Activated naive CD8-positive, alpha-beta T cell treated with anti-CD3 and anti-CD28 coated beads for 36 hours (primary cell): ENCODE measurements at regions not wholly inside any gene's neighbourhood (a gene's known extent, or its start where the extent isn't known, plus 50 kb on each side); places are given as distances from the start of the nearest gene placed in this dataset.
"Not testable (repeated sequence)": the region's sequence is repeated elsewhere in the genome, so short reads cannot be mapped to it uniquely, and the experiment has no call there.

ENCODE experiments used
- DNase-seq: peaks from one replicate; pipeline ENCODE4 v3.0.0; 2021
- H3K27ac Mint-ChIP-seq: one replicate; pipeline ENCODE4 v1.8.0; 2022; ENCODE audit warnings: mild to moderate bottlenecking, moderate library complexity, mixed read lengths
- H3K27me3 Mint-ChIP-seq: one replicate; pipeline ENCODE4 v1.8.0; 2022; ENCODE audit warnings: mild to moderate bottlenecking, mixed read lengths
- H3K36me3 Mint-ChIP-seq: one replicate; pipeline ENCODE4 v1.8.0; 2021; ENCODE audit warnings: mild to moderate bottlenecking, mixed read lengths
- H3K4me1 Mint-ChIP-seq: one replicate; pipeline ENCODE4 v1.8.0; 2021; ENCODE audit warnings: mixed read lengths
- H3K4me3 Mint-ChIP-seq: one replicate; pipeline ENCODE4 v1.8.0; 2022; ENCODE audit warnings: mild to moderate bottlenecking, moderate library complexity, mixed read lengths
- H3K9me3 Mint-ChIP-seq: one replicate; pipeline ENCODE4 v1.8.0; 2022; ENCODE audit warnings: mixed read lengths

- Mint-ChIP-seq H3K27me3 (no peaks in the 10 kb centered on the region), H3K4me3 (no peak overlapping the region), H3K9me3 (no peaks in the 10 kb centered on the region), H3K27ac (no peak overlapping the region), H3K36me3 (no peaks in the 10 kb centered on the region), H3K4me1 (no peaks in the 10 kb centered on the region)
- DNase-seq = no peak
Observed at GRCh38 chr15:96959501-96959900, 629.0 kb downstream of the NR2F2 start.

- Mint-ChIP-seq H3K4me3 (no peak overlapping the region), H3K36me3 (no peaks in the 10 kb centered on the region), H3K4me1 (no peaks in the 10 kb centered on the region), H3K27me3 (no peaks in the 10 kb centered on the region), H3K27ac (no peak overlapping the region), H3K9me3 (no peaks in the 10 kb centered on the region)
- no peak for DNase-seq
Observed at GRCh38 chr15:96960711-96961480, 630.4 kb downstream of the NR2F2 start.

- H3K9me3 Mint-ChIP-seq = no peaks in the 10 kb centered on the region
- H3K27ac Mint-ChIP-seq = no peak overlapping the region
- DNase-seq = no peak
- H3K27me3 Mint-ChIP-seq = no peaks in the 10 kb centered on the region
- H3K4me3 Mint-ChIP-seq = no peak overlapping the region
- H3K4me1 Mint-ChIP-seq = no peaks in the 10 kb centered on the region
- no peaks in the 10 kb centered on the region for H3K36me3 Mint-ChIP-seq
Observed at GRCh38 chr15:96966554-96966953, 636.1 kb downstream of the NR2F2 start.

- Mint-ChIP-seq H3K27me3 (no peaks in the 10 kb centered on the region), H3K9me3 (no peaks in the 10 kb centered on the region), H3K27ac (no peak overlapping the region), H3K4me3 (no peak overlapping the region), H3K4me1 (no peaks in the 10 kb centered on the region), H3K36me3 (no peaks in the 10 kb centered on the region)
- no peak for DNase-seq
Observed at GRCh38 chr15:96969732-96970710, 639.5 kb downstream of the NR2F2 start.

GRCh38 chr15:96972201-96972600, 641.7 kb downstream of the NR2F2 start:
- DNase-seq = no peak
- H3K4me1 Mint-ChIP-seq = no peaks in the 10 kb centered on the region
- H3K9me3 Mint-ChIP-seq = no peaks in the 10 kb centered on the region
- no peaks in the 10 kb centered on the region for H3K36me3 Mint-ChIP-seq
- H3K4me3 Mint-ChIP-seq = no peak overlapping the region
- H3K27me3 Mint-ChIP-seq = no peaks in the 10 kb centered on the region
- H3K27ac Mint-ChIP-seq = no peak overlapping the region

GRCh38 chr15:96974761-96975160, 644.3 kb downstream of the NR2F2 start:
- no peaks in the 10 kb centered on the region for H3K27me3 Mint-ChIP-seq
- no peak overlapping the region for H3K4me3 Mint-ChIP-seq
- no peaks in the 10 kb centered on the region for H3K36me3 Mint-ChIP-seq
- no peak for DNase-seq
- no peaks in the 10 kb centered on the region for H3K4me1 Mint-ChIP-seq
- H3K27ac Mint-ChIP-seq = no peak overlapping the region
- H3K9me3 Mint-ChIP-seq = no peaks in the 10 kb centered on the region

- H3K4me3 Mint-ChIP-seq = no peak overlapping the region
- H3K4me1 Mint-ChIP-seq = no peaks in the 10 kb centered on the region
- H3K27ac Mint-ChIP-seq = no peak overlapping the region
- no peaks in the 10 kb centered on the region for H3K36me3 Mint-ChIP-seq
- no peaks in the 10 kb centered on the region for H3K27me3 Mint-ChIP-seq
- no peak for DNase-seq
- no peaks in the 10 kb centered on the region for H3K9me3 Mint-ChIP-seq
Observed at GRCh38 chr15:96977886-96978285, 647.4 kb downstream of the NR2F2 start.

- Mint-ChIP-seq H3K36me3 (no peaks in the 10 kb centered on the region), H3K27me3 (no peaks in the 10 kb centered on the region), H3K9me3 (no peaks in the 10 kb centered on the region), H3K4me3 (no peak overlapping the region), H3K27ac (no peak overlapping the region), H3K4me1 (no peaks in the 10 kb centered on the region)
- no peak for DNase-seq
Observed at GRCh38 chr15:96978937-96979473, 648.5 kb downstream of the NR2F2 start.

GRCh38 chr15:96984121-96984671, 653.7 kb downstream of the NR2F2 start:
- not testable (repeated sequence) for H3K4me1 Mint-ChIP-seq, DNase-seq, H3K4me3 Mint-ChIP-seq, H3K9me3 Mint-ChIP-seq, H3K27ac Mint-ChIP-seq, H3K36me3 Mint-ChIP-seq, H3K27me3 Mint-ChIP-seq

GRCh38 chr15:96992817-96993216, 662.3 kb downstream of the NR2F2 start:
- Mint-ChIP-seq H3K4me3 (no peak overlapping the region), H3K36me3 (no peaks in the 10 kb centered on the region), H3K9me3 (no peaks in the 10 kb centered on the region), H3K27me3 (peaks cover 5% of the 10 kb centered on the region), H3K4me1 (no peaks in the 10 kb centered on the region), H3K27ac (no peak overlapping the region)
- no peak for DNase-seq

GRCh38 chr15:96997538-96997937, 667.0 kb downstream of the NR2F2 start:
- peaks cover 4% of the 10 kb centered on the region for H3K27me3 Mint-ChIP-seq
- H3K4me3 Mint-ChIP-seq = no peak overlapping the region
- H3K9me3 Mint-ChIP-seq = no peaks in the 10 kb centered on the region
- H3K36me3 Mint-ChIP-seq = no peaks in the 10 kb centered on the region
- no peak overlapping the region for H3K27ac Mint-ChIP-seq
- no peaks in the 10 kb centered on the region for H3K4me1 Mint-ChIP-seq
- no peak for DNase-seq

GRCh38 chr15:97009031-97009431, 678.5 kb downstream of the NR2F2 start:
- H3K27me3 Mint-ChIP-seq = peaks cover 4% of the 10 kb centered on the region
- no peak overlapping the region for H3K4me3 Mint-ChIP-seq
- H3K4me1 Mint-ChIP-seq = no peaks in the 10 kb centered on the region
- no peaks in the 10 kb centered on the region for H3K36me3 Mint-ChIP-seq
- no peak for DNase-seq
- peaks cover 5% of the 10 kb centered on the region for H3K9me3 Mint-ChIP-seq
- no peak overlapping the region for H3K27ac Mint-ChIP-seq

- no peaks in the 10 kb centered on the region for H3K36me3 Mint-ChIP-seq
- H3K27ac Mint-ChIP-seq = no peak overlapping the region
- no peak for DNase-seq
- H3K27me3 Mint-ChIP-seq = peaks cover 4% of the 10 kb centered on the region
- H3K4me3 Mint-ChIP-seq = no peak overlapping the region
- no peaks in the 10 kb centered on the region for H3K4me1 Mint-ChIP-seq
- H3K9me3 Mint-ChIP-seq = peaks cover 3% of the 10 kb centered on the region
Observed at GRCh38 chr15:97012986-97013385, 682.5 kb downstream of the NR2F2 start.

GRCh38 chr15:97013491-97013890, 683.0 kb downstream of the NR2F2 start:
- H3K4me3 Mint-ChIP-seq = no peak overlapping the region
- peaks cover 4% of the 10 kb centered on the region for H3K27me3 Mint-ChIP-seq
- peaks cover 3% of the 10 kb centered on the region for H3K9me3 Mint-ChIP-seq
- no peaks in the 10 kb centered on the region for H3K4me1 Mint-ChIP-seq
- no peak for DNase-seq
- H3K36me3 Mint-ChIP-seq = no peaks in the 10 kb centered on the region
- H3K27ac Mint-ChIP-seq = no peak overlapping the region

- Mint-ChIP-seq H3K27me3 (peaks cover 4% of the 10 kb centered on the region), H3K4me1 (no peaks in the 10 kb centered on the region), H3K36me3 (no peaks in the 10 kb centered on the region), H3K9me3 (peaks cover 4% of the 10 kb centered on the region), H3K4me3 (no peak overlapping the region), H3K27ac (no peak overlapping the region)
- no peak for DNase-seq
Observed at GRCh38 chr15:97014001-97014400, 683.5 kb downstream of the NR2F2 start.
